HG02678 (cell line): ENCODE measurements at regions not wholly inside any gene's neighbourhood (a gene's known extent, or its start where the extent isn't known, plus 50 kb on each side); places are given as distances from the start of the nearest gene placed in this dataset.
A peak's percentile ranks its signal among the peaks of the same experiment; 100 is the strongest.
"Not testable (repeated sequence)": the region's sequence is repeated elsewhere in the genome, so short reads cannot be mapped to it uniquely, and the experiment has no call there.

ENCODE experiments used
- ATAC-seq: cut with Tn5 transposase; IDR thresholded peaks from one replicate; pipeline ENCODE4 v1.9.1; 2021; ENCODE audit warnings: mild to moderate bottlenecking, moderate library complexity; ENCODE audit not compliant: unreplicated experiment

DNA sequence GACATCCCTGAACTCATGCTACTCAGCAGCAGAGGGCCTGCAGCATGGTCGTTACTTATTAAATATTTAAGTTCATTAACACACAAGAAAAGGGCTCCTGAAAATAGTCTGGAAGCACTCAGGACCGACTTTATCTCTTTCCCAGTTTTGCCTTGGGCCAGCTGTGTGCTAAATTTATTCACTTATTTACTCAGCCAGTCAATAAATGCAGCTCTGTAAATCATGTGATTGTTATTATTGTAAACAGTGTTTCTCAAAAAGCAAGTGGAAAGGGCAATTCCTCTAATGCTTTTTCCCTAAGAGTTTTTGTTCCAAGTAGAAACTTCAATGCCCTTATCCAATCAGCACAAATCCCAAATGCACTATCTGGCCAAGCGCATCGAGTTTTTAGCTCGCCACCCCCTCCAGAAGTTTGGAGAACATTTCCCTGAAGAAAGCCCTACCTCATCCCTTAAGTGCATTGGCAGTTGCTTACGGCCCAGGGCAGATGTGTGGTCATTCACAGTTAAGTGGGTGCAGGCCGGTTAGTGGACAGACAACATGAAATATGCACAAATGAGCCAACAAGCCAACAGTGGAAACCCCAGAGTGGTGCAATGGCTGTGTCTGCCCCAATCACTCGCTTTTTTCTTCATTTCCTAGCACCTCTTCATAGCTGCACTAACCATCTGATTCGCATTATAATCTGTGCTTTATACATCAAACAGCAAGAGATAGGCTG lies 125.8 kb downstream of the SMIM20 start:
- no peak for ATAC-seq

DNA sequence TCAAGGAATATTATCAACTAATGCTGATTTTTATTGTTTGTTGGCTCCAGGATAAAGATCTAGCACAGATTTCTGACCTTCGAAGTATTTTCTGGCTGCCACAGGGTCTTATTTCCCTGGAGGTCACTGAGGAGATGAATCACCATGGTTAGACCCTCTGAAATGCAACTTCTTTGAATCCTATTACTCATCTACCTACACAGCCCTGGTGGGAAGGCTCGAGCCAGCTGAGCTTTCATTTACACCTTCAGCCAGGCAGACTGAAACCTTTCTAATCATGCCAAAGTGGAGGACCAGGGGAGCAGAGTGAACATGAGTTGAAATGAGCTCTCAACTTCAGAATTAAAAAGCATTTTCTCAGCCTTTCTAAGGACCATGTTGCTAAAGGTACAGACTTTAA lies 130.5 kb downstream of the SMIM20 start:
- no peak for ATAC-seq

DNA sequence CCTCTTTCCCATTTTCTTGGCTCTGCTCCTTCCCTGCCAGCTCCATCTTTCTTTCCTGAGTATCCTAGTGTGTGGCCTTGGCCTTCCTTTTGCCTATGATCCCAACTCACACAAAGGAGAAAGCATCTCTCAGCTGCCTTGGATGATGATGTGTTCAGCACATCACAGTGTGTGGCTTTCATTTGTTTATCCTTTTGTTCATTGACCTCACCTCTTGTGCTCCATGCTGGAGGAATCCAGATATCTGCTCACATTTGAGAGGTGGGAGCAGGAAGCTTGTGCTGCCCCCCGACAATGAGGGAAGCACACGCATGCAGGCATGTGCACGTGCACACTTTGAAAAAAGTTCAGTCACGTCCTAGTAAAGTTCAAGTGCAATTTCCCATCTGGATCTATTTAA lies 131.0 kb downstream of the SMIM20 start:
- no peak for ATAC-seq

DNA sequence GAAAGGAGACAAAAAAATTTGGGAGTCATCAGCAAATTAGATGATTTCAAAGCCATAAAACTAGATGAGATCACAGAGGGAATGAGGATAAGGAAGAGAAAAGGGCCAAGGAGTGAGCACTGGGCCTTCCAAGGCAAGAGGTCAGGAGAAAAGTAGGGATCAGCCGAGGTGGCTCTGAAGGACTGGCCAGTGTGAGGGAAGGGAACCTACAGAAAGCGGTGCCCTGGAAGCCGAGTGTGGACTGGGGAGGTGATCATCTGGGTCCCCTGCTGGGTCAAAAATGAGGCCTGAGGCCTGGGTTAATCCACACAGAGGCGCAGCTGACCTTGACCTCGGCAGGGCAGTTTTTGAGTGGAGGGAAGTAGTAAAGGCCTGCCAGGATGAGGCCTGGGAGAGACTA lies 133.8 kb downstream of the SMIM20 start:
- ATAC-seq = no peak

DNA sequence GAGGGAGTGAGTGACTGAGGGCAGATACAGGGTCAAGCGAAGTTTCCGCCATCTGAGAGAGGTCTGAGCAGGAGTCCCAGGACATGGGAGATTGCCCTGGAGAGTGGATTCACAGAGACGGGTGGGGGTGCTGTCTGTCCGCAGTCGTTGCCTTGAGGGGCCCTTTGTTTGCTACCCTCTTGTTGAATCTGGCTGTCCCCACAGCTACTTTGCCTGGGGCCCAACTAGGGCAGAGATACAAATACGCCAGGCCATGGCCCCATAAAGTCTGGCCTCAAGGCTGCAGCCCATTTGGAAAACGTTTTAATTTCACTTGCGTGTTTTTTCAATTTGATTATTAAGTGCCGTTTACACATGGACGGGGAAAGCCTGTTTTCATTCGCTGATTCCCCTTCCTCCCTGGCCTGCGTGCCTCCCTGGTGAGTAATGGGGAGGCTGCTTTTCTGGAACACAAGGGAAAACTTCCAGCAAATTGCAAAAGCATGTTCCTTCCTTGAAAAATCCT lies 134.4 kb downstream of the SMIM20 start:
- no peak for ATAC-seq

DNA sequence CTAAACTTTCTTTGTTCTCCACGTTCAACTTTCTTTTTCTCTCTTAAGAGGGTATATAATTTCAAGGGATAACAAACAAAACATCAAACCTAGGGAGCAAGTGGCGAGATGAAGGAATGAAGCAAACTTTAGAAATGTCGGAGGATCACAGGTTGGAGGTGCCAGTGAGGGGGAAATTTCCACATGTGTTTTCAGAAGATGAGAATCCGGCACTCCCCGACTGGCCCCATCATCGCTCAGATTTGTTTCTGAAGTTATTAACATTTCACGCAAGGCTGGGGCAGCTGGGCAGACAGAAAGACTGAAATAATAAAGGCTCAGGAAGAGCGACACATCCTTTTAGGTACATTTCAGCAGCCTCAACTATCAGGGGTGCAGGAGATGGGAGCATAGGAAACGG lies 134.9 kb downstream of the SMIM20 start:
- no peak for ATAC-seq

DNA sequence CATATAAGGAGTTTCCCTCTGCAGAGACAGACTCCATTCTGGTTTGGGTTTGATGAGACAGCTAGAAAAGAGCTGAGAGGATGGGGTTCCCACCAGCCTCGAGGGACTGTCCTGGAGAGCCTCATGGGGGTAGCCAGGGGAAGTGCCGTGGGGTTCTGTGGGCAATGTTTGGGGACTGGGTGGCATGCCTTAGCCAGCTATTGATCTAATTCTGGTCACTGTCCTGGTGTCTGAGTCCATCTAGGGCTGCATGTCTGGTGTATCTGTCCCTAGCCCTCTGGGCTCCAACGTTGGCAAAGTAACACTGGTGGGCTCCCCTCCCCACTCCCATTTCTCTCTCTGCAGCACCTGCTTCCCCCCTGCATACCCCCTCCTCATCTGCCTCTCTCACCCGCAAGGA lies 135.4 kb downstream of the SMIM20 start:
- no peak for ATAC-seq

DNA sequence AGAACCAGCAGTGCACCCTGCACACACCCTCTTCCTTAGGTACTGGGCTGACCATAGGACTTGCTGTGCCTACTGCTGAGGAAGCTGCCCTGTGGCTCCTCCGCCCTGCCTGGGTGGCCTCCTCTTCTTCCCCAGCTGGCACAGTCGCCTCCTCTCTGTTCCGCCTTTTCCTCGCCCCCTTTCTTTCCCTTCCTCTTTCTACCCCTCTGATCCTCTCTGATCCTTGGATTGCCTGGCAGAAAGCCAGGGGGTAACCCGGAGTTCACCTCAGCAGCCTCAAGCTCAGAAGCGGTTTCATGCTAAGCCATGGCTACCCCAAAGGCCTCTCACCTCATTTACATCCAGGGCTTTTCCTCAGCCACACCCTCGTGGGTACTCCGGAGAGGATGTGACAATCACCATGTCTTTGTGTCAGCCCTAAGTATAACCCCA lies 136.2 kb downstream of the SMIM20 start:
- ATAC-seq = no peak

DNA sequence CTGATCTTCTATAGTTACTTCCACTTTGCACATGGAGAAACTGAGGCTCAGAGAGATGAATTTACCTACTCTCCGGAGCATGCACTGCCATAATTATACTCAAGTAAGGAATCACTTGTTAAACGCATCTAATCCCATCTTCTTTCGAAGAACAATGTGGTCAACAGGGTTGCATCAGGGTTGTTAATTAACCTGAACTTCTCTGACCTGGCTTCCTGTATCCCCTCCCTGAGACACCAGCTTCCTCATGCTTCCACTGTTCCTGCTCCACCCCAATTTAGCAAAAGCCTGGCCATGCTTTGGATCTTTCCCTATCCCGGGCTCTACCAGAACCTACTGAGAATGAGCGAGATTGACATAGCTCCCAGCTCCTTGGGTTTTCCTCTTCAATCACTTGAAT lies 136.7 kb downstream of the SMIM20 start:
- ATAC-seq = no peak

DNA sequence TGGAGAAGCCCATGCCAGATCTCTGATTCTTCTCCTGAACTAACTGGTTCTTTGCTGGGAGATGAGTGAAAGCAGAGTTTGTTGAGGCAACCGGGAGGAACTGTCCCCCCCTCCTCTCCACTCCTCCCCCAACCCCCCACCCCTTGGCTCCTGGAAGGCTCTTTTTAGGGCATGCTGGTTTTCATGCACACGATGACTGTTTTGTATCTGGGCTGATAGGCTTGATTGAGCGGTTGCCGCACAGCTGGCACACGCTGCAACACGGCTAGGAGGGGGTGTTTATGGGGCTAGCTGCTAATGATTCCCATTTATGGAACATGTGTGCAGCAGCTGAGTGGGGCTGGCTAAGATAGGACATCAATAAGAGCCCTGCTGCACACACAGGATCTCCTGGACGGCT lies 137.2 kb downstream of the SMIM20 start:
- no peak for ATAC-seq

DNA sequence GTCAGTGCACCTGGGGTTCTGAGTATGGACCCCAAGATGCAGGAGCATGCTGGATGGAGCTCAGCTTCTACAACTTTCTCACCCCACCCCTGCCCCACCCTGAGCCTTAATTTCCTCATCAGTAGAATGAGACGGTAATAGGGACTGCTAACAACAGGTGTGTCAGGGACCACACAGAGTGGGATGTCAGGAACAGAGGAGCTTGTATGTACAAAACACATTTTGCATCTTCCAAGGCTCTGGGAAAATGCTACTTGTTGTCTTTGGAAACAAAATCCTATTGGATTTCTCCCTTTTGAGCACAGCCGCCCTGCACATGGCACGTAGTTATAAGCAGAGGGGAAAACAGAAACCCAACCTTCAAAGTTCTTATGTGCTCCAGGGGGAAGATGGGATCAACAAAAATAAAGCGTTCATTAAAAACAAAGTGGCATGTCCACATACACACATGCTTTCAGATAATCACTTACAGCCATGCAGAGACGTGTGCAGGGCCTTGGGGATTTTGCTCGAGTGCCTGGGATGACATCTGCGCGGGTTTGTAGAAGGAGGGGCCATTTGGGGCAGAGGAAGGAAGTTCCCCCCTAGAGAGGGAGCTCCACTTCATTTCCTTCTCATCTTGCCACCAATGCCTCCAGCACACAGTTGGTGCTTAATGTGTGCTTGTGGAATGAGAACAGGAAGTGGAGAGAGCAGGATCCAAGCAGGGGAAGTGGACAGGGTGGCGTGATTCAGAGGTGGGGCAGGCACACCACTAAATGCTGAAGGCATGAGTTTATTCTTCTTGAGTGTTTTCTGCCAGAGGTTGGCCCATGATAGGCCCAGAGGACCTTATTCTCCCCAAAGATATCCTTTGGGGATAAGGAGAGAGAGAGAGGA lies 138.9 kb downstream of the SMIM20 start:
- ATAC-seq = no peak

DNA sequence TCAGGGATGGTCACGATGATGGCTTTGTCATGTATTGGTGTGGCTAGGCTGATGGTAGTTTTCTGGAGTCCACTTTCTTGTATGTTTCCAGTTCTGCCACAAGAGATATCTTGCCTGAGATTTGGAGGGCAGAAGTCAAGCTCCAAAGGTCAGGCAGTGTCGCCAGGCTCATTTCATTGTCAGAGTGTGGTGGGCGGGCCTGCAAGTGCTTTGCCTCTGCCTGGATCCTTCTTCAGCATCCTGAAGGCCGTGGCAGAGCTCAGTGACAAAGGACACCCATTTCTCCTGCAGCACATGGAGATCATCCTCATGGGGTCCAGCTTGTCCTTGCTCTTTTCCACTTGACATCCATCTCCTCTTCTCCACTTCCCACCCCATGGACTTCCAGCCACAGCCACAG lies 139.7 kb downstream of the SMIM20 start:
- no peak for ATAC-seq

DNA sequence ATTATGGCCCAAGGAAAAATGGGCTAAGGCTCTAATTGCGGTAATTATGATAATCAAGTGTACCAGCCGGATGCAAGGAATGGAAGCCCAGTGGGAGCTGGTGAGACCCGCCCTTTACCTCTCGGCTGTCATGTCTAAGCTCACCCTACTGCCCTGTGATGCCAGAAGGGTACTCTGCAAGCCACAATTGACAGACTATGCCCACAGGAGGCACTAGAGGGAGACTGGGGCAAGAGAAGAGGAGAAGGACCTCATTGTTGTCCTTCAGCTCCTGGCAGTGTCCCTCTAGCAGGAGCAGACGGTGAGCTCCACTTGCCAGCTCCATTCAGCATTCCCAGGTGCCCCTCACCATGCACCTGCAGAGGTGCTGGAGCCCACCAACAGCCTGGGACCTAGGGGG lies 141.8 kb downstream of the SMIM20 start:
- ATAC-seq = no peak

DNA sequence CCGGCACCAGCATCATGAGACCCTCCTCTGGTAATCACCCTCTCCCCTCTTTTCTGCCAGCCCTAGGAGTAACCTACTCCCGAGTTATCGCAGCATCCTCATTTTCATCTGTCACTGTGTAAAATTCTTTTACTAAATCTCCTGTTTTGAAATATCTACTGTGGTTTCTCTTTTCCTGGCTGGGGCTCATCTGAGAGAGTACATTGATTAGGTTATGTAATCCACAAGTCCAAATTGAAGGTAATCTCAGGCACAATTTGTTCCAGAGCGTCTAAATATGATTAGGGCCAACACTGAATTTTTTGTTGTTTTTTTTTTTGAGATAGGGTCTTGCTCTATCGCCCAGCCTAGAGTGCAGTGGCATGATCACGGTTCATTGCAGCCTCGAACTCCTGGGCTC lies 142.4 kb downstream of the SMIM20 start:
- no peak for ATAC-seq

DNA sequence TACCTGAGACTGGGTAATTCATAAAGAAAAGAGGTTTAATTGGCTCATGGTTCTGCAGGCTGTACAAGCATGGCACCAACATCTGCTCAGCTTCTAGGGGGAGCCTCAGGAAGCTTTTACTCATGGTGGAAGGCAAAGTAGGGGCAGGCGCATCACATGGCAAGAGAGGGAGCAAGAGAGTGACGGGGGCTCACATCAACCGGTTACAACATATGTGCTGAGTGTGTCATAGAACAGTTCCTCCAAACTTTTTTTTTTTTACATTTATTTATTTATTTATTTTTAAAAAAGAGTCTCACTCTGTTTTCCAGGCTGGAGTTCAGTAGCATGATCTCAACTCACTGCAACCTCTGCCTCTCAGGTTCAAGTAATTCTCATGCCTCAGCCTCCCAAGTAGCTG lies 143.8 kb downstream of the SMIM20 start:
- not testable (repeated sequence) for ATAC-seq

DNA sequence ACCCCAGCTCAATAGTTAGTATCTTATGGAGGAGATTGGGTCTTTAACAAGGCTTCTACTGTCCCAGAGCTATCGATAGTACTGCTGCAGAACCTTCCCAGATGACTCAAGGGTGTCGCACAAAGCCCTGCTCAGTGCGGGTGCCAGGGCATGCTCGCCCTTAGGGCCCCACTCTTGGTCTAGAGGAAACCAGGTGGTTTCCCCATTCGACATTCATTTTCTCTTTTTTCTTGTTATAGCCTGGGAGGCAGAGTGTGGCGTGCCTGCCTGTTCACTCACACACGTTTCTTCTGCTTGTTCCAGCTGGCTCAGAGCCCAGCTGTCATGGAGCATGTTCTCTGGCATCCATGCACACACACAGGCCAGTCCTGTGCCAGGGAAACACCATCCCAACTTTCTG lies 144.5 kb downstream of the SMIM20 start:
- ATAC-seq = peak; percentile 80

DNA sequence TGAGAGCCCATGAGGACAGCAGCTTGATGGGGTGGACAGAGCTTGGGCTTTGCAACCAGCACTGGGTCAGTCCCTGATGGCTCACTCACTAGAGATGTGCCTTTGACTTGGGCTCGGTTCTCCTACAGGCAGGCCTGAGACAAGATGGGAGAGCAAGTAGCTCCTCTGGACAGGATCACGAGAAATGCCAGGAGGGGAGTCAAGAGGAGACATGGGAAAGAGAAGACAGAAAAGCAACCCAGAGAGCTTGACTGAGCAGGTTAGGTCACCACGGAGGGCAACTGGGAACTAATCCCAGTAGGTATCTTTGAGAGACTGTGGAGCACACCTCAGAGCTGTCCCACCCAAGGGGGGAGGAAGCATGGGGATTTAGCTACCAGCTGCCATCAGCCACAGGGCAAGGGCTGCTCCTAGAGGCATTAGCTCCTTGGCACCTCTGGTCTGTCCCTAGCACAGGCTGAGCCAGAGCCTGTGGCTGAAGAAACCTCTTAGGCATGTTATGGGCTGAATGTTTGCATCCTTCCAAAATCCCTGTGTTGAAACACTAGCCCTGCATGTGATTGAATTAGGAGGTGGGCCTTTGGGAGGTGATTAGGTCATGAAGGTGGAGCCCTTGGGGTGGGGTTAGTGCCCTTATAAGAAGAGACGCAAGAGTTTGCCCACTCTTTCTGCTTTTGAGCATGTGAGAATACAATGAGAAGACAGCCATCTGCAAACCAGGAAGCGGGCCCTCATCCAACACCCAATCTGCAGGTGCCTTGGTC lies 145.6 kb downstream of the SMIM20 start:
- no peak for ATAC-seq

DNA sequence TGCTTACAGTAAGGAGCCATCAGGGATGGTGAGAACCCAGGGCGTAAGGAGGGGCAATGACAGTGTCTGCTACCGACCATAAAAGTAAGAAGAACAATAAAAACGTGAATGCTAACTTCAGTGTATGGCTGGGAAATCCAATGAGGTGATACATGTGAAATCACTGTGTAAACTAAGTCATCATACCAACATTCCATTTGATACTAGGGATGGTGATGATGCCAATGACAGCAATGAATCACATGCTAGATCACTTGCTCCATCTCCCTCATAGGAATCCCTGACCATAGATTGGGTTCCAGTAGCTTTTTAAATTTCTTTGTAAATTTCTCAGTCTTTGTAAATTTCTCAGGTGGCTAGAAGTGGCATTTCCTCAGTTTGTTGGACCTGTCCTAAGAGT lies 146.3 kb downstream of the SMIM20 start:
- no peak for ATAC-seq

DNA sequence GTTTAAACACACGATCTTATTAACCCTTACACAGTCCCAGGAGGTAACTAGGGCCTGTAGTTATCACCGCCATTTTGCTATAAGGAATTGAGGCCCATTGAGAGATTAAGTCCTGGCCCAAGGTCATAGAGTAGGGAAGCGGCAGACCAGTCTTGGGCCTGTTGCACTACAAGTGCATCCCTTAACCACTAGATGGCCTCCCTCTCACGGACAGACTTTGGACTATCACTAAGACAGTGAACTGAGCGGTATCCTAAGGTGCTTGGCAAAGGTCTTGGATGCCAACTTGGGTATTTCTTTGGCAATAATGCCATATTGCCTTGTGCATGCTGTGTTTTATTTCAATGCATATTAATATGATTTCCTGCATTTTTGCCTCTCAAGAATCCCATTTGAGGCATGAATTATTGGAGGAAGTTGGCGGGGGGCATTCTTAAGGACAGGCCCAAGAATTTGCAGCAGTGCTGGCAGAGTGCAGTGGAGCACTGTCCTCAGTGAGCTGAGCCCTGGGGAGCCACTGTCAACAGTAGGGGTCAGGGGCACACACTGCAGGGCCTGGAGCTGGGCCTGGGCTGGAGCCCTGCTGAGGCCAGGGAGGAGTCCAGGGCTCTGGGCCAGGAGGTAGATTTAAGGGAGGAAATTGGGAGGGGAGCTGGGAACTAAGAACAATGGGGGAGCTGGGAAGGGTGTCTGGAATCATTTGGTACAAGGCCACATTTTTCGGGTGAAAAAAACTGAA lies 147.4 kb downstream of the SMIM20 start:
- ATAC-seq = no peak

DNA sequence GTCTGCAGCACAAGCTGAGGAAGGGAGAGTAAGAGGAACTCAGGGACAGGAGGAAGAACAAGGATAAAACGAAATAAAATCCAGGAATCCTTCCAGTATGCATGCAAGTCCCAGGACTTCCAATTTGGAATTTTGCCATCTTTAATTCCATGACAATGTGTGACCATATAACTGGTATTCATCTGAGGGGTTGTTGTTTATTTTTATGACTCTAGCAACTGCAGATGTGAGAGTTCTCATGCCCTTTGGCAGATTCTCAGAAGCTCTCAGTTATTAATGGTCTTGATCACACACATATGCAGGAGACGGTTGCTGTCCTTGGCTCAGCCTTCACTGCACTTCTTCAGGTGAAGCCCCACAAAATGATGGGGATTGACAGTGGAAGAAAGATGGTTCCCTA lies 148.2 kb downstream of the SMIM20 start:
- ATAC-seq = no peak

DNA sequence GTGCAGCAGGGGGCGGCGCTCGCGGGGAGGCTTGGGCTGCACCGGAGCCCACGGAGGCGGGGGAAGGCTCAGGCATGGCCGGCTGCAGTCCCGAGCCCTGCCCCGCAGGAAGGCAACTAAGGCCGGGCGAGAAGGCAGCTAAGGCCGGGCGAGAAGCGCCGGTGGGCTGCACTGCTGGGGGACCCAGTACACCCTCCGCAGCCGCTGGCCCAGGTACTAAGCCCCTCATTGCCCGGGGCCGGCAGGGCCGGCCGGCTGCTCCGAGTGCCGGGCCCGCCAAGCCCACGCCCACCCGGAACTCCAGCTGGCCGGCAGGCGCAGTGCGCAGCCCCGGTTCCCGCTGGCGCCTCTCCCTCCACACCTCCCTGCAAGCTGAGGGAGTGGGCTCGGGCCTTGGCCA lies 150.0 kb downstream of the SMIM20 start:
- ATAC-seq = not testable (repeated sequence)
